H1 (cell line): ENCODE measurements at regions not wholly inside any gene's neighbourhood (a gene's known extent, or its start where the extent isn't known, plus 50 kb on each side); places are given as distances from the start of the nearest gene placed in this dataset.

Source experiments
- ATF3 ChIP-seq: IDR thresholded peaks from 2 replicates; pipeline ENCODE4 v1.6.1; 2011; ENCODE audit warnings: low read depth, mild to moderate bottlenecking, low read length; ENCODE audit not compliant: insufficient read depth
- KDM4A ChIP-seq: IDR thresholded peaks from one replicate; pipeline ENCODE4 v1.7.1; 2012; ENCODE audit warnings: low read depth, mild to moderate bottlenecking, moderate library complexity, low read length, inconsistent platforms; ENCODE audit not compliant: severe bottlenecking
- NRF1 ChIP-seq: IDR thresholded peaks from 2 replicates; pipeline ENCODE4 v1.6.1; 2011; ENCODE audit warnings: mild to moderate bottlenecking, low read depth, low read length, improper control_type of control experiment
- YY1 ChIP-seq: IDR thresholded peaks from 2 replicates; pipeline ENCODE4 v1.6.1; 2011; ENCODE audit warnings: low read depth, mild to moderate bottlenecking, low read length
- TF ChIP-seq, protein P1 (sequence below): IDR thresholded peaks from 2 replicates; pipeline ENCODE4 v1.6.1; 2012; ENCODE audit warnings: inconsistent platforms

DNA sequence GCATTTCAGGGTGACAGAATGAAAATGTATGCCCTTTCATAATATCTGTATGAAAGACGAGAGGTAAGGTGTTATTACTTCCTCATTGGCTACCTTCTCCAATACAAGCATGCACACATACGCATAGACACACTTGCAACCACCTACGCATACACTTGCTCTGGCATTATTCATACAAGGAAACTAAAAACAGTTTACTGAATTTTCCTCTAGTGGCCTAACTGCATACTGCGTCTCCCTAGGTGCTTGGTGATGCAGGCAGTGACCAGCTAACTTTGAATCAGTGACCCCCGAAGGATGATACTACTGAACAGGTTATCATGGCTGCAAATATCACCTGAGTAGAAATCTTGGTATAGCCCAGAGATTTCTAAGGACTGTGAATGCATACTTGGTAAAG lies 593.1 kb downstream of the PKHD1 start (continued):
- TF ChIP-seq, protein P1, sequence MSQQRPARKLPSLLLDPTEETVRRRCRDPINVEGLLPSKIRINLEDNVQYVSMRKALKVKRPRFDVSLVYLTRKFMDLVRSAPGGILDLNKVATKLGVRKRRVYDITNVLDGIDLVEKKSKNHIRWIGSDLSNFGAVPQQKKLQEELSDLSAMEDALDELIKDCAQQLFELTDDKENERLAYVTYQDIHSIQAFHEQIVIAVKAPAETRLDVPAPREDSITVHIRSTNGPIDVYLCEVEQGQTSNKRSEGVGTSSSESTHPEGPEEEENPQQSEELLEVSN: no peak
- no peak for TF ChIP-seq YY1
- no peak for TF ChIP-seq KDM4A
- TF ChIP-seq NRF1: no peak
- TF ChIP-seq ATF3: no peak
